ENCODE measurements at regions not wholly inside any gene's neighbourhood (a gene's known extent, or its start where the extent isn't known, plus 50 kb on each side); places are given as distances from the start of the nearest gene placed in this dataset.

DNA sequence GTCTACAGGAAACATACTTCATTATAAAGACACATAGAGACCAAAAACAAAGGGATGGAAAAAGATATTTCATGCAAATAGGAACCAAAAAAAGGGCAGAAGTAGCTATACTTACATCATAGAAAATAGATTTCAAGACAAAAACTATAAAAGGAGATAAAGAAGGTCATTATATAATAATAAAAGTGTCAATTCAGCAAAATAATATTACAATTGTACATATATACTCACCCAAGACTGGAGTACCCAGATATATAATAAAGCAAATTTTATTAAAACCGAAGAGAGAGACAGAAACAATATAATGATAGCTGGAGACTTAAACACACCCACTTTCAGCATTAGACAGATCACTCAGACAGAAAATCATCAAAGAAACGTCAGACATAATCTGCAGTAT, 546.3 kb downstream of the PRDM9 start:
- 40% methylated on average over 1 of the region's 2 CpGs for WGBS (ENCODE audit: insufficient coverage)
- Histone ChIP-seq H3K27me3 (replicated peaks in 1 of 2; ENCODE audit: control insufficient read depth in 2 of 2, extremely low read depth in 1 of 2, insufficient read depth in 2 of 2, low read length in 1 of 2) (no peaks in the 10 kb centered on the region), H3K27ac (ENCODE audit: low read length) (no peak overlapping the region), H3K4me3 (ENCODE audit: control insufficient read depth in 1 of 2, extremely low read depth in 1 of 2, low read length in 1 of 2) (no peak overlapping the region), H3K9me3 (peaks cover 2% of the 10 kb centered on the region), H3K4me1 (ENCODE audit: control insufficient read depth in 1 of 2, extremely low read depth in 1 of 2, insufficient read depth in 2 of 2, low read length in 2 of 2) (no peaks in the 10 kb centered on the region), H3K36me3 (ENCODE audit: control insufficient read depth in 2 of 2, extremely low read depth in 1 of 2, insufficient read depth in 1 of 2, low read length in 1 of 2) (no peaks in the 10 kb centered on the region)
- no peaks in the 10 kb centered on the region for H3K4me1 Mint-ChIP-seq
- no peak overlapping the region for H3K4me3 Mint-ChIP-seq
- H3K27me3 Mint-ChIP-seq, result no peaks in the 10 kb centered on the region
- peaks cover 17 to 65% (median 36%) of the 10 kb centered on the region in 3 donors for H3K9me3 Mint-ChIP-seq
- ATAC-seq (replicated peaks in 1 of 4) (no peak), DNase-seq (no peak)
- POLR2A ChIA-PET, result no interaction called here
- H3K36me3 Mint-ChIP-seq, result no peaks in the 10 kb centered on the region
- CTCF ChIA-PET, result no interaction called here
- no peak overlapping the region for H3K27ac Mint-ChIP-seq

DNA sequence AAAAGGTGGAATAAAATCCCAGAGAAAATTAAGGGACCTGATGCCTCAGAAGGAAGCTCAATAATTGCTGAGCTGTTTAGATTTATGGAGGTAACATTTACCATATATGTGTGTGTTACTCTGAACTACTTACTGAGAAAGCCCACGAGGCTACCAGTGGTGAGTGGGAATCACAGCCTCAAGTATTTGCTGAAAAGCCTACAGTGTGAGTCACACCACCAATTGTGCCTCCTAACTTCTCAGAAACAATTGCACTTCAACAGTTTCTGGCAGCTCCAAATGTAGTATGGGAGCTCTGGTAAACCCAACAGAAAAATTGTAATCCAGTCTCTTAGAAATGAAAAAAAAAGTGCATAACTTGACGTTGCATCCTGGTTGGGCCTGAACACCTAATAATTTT, 551.6 kb downstream of the PRDM9 start:
- H3K9me3 ChIP-seq, result no peaks in the 10 kb centered on the region
- Mint-ChIP-seq H3K27ac (no peak overlapping the region), H3K4me1 (no peaks in the 10 kb centered on the region), H3K27me3 (no peaks in the 10 kb centered on the region), H3K36me3 (no peaks in the 10 kb centered on the region), H3K9me3 (peaks cover 0 to 38% (median 24%) of the 10 kb centered on the region in 3 donors), H3K4me3 (no peak overlapping the region)
- H3K27ac ChIP-seq (ENCODE audit: low read length), result no peak overlapping the region
- H3K4me1 ChIP-seq (ENCODE audit: control insufficient read depth in 1 of 2, extremely low read depth in 1 of 2, insufficient read depth in 2 of 2, low read length in 2 of 2), result no peaks in the 10 kb centered on the region
- 83% methylated on average over 1 of the region's 2 CpGs for WGBS (ENCODE audit: insufficient coverage)
- CTCF ChIA-PET, result no interaction called here
- ATAC-seq (replicated peaks in 1 of 4) (no peak), DNase-seq (no peak)
- no peaks in the 10 kb centered on the region for H3K27me3 ChIP-seq (replicated peaks in 1 of 2; ENCODE audit: control insufficient read depth in 2 of 2, extremely low read depth in 1 of 2, insufficient read depth in 2 of 2, low read length in 1 of 2)
- POLR2A ChIA-PET, result interaction anchor here in 1 of 2 donors (0.7 kb wide), 1 partner anchor 1334 kb away, joined by 3 read pairs; no protein-coding TSS in a partner anchor
- no peak overlapping the region for H3K4me3 ChIP-seq (ENCODE audit: control insufficient read depth in 1 of 2, extremely low read depth in 1 of 2, low read length in 1 of 2)
- H3K36me3 ChIP-seq (ENCODE audit: control insufficient read depth in 2 of 2, extremely low read depth in 1 of 2, insufficient read depth in 1 of 2, low read length in 1 of 2), result no peaks in the 10 kb centered on the region

DNA sequence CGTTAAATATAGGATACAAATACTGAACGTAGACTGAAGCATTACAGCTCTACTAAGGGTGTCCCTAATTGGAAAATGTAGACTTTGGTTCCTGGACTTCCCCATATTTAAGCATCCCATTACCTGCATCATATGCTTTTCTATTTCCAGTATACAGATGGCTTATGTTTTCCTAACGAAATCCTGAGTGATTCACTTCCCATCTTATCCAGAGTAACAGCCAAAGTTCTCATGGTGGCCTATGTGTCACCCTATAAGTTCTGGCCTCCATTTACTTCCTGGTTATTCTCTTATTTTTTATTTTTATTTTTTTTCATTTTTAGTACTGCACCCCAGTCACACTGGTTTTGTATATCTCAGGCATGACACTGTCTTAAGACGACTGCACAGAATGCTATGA, 552.3 kb downstream of the PRDM9 start:
- CTCF ChIA-PET, result interaction anchor here in 1 of 2 donors (0.6 kb wide), 1 partner anchor 36 kb away, joined by 11 read pairs; no protein-coding TSS in a partner anchor

GRCh38 chr5:24065779-24066178, 558.4 kb downstream of the PRDM9 start:
- no peak for ATAC-seq (replicated peaks in 1 of 4)
- DNase-seq, result no peak
- Histone ChIP-seq H3K27ac (ENCODE audit: low read length) (no peak overlapping the region), H3K4me3 (ENCODE audit: control insufficient read depth in 1 of 2, extremely low read depth in 1 of 2, low read length in 1 of 2) (no peak overlapping the region), H3K27me3 (replicated peaks in 1 of 2; ENCODE audit: control insufficient read depth in 2 of 2, extremely low read depth in 1 of 2, insufficient read depth in 2 of 2, low read length in 1 of 2) (no peaks in the 10 kb centered on the region), H3K9me3 (peaks cover 7% of the 10 kb centered on the region), H3K36me3 (ENCODE audit: control insufficient read depth in 2 of 2, extremely low read depth in 1 of 2, insufficient read depth in 1 of 2, low read length in 1 of 2) (no peaks in the 10 kb centered on the region), H3K4me1 (ENCODE audit: control insufficient read depth in 1 of 2, extremely low read depth in 1 of 2, insufficient read depth in 2 of 2, low read length in 2 of 2) (no peaks in the 10 kb centered on the region)
- Mint-ChIP-seq H3K4me1 (no peaks in the 10 kb centered on the region), H3K4me3 (no peak overlapping the region), H3K36me3 (no peaks in the 10 kb centered on the region), H3K27me3 (no peaks in the 10 kb centered on the region), H3K9me3 (peaks cover 11 to 31% (median 27%) of the 10 kb centered on the region in 3 donors), H3K27ac (no peak overlapping the region)
- CTCF ChIA-PET, result no interaction called here
- POLR2A ChIA-PET, result no interaction called here
- no CpG with 5 or more reads among the region's 4 CpGs for WGBS (ENCODE audit: insufficient coverage)

More for the DNA sequence above, 552.3 kb downstream of the PRDM9 start:
- POLR2A ChIA-PET, result no interaction called here
- Mint-ChIP-seq H3K27ac (no peak overlapping the region), H3K36me3 (no peaks in the 10 kb centered on the region), H3K4me1 (no peaks in the 10 kb centered on the region), H3K27me3 (no peaks in the 10 kb centered on the region), H3K4me3 (no peak overlapping the region), H3K9me3 (peaks cover 0 to 38% (median 23%) of the 10 kb centered on the region in 3 donors)
- Histone ChIP-seq H3K9me3 (no peaks in the 10 kb centered on the region), H3K27me3 (replicated peaks in 1 of 2; ENCODE audit: control insufficient read depth in 2 of 2, extremely low read depth in 1 of 2, insufficient read depth in 2 of 2, low read length in 1 of 2) (no peaks in the 10 kb centered on the region), H3K4me3 (ENCODE audit: control insufficient read depth in 1 of 2, extremely low read depth in 1 of 2, low read length in 1 of 2) (no peak overlapping the region), H3K4me1 (ENCODE audit: control insufficient read depth in 1 of 2, extremely low read depth in 1 of 2, insufficient read depth in 2 of 2, low read length in 2 of 2) (no peaks in the 10 kb centered on the region), H3K27ac (ENCODE audit: low read length) (no peak overlapping the region), H3K36me3 (ENCODE audit: control insufficient read depth in 2 of 2, extremely low read depth in 1 of 2, insufficient read depth in 1 of 2, low read length in 1 of 2) (no peaks in the 10 kb centered on the region)
- DNase-seq (no peak), ATAC-seq (replicated peaks in 1 of 4) (no peak)
- WGBS (ENCODE audit: insufficient coverage), result no CpG with 5 or more reads among the region's 4 CpGs

DNA sequence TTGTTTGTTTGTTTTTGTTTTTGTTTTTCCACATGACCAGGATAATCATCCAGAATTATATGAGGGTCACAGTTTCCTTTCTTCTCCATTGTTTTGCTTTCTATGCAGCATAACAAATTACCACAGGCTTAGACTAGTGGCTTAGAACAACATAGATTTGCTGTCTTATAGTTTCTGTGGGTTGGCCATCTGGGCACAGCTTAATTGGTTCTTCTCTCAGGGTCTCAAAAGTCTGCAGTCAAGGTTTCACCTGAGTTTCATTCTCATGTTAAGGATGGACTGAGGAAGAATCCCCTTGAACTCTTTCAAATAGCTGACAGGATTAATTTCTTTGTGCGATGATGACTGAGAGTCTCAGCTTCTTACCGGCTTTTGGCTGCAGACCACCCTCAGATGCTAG, 559.8 kb downstream of the PRDM9 start:
- WGBS (ENCODE audit: insufficient coverage), result 92% methylated on average over 2 of the region's 2 CpGs
- no peaks in the 10 kb centered on the region for H3K4me1 ChIP-seq (ENCODE audit: control insufficient read depth in 1 of 2, extremely low read depth in 1 of 2, insufficient read depth in 2 of 2, low read length in 2 of 2)
- H3K4me3 ChIP-seq (ENCODE audit: control insufficient read depth in 1 of 2, extremely low read depth in 1 of 2, low read length in 1 of 2), result no peak overlapping the region
- Mint-ChIP-seq H3K9me3 (peaks cover 11 to 26% (median 22%) of the 10 kb centered on the region in 3 donors), H3K4me3 (no peak overlapping the region), H3K27me3 (no peaks in the 10 kb centered on the region), H3K36me3 (no peaks in the 10 kb centered on the region), H3K4me1 (no peaks in the 10 kb centered on the region), H3K27ac (no peak overlapping the region)
- ATAC-seq (replicated peaks in 1 of 4) (no peak), DNase-seq (no peak)
- H3K27ac ChIP-seq (ENCODE audit: low read length), result no peak overlapping the region
- ChIA-PET POLR2A (no interaction called here), CTCF (no interaction called here)
- H3K36me3 ChIP-seq (ENCODE audit: control insufficient read depth in 2 of 2, extremely low read depth in 1 of 2, insufficient read depth in 1 of 2, low read length in 1 of 2), result no peaks in the 10 kb centered on the region
- peaks cover 7% of the 10 kb centered on the region for H3K9me3 ChIP-seq
- H3K27me3 ChIP-seq (replicated peaks in 1 of 2; ENCODE audit: control insufficient read depth in 2 of 2, extremely low read depth in 1 of 2, insufficient read depth in 2 of 2, low read length in 1 of 2), result no peaks in the 10 kb centered on the region

DNA sequence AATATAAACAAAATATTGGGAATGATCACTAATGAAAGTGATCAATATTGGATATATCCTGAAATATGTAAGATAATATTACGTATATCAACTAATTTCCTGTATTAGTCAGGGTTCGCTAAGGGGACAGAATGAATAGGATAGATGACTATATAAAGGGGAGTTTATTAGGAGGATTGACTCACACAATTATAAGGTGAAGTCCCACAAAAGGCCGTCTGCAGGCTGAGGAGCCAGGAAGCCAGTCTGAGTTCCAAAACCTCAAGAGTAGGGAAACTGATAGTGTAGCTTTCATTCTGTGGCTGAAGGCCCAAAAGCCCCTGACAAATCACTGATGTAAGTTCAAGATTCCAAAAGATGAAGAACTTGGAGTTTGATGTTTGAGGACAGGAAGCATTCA, 561.1 kb downstream of the PRDM9 start:
- H3K27me3 ChIP-seq (replicated peaks in 1 of 2; ENCODE audit: control insufficient read depth in 2 of 2, extremely low read depth in 1 of 2, insufficient read depth in 2 of 2, low read length in 1 of 2), result no peaks in the 10 kb centered on the region
- no peak for DNase-seq
- 60% methylated on average over 1 of the region's 3 CpGs for WGBS (ENCODE audit: insufficient coverage)
- CTCF ChIA-PET, result no interaction called here
- Mint-ChIP-seq H3K4me1 (no peaks in the 10 kb centered on the region), H3K4me3 (no peak overlapping the region), H3K36me3 (no peaks in the 10 kb centered on the region), H3K9me3 (peaks cover 11 to 32% (median 22%) of the 10 kb centered on the region in 3 donors), H3K27me3 (no peaks in the 10 kb centered on the region), H3K27ac (no peak overlapping the region)
- no peaks in the 10 kb centered on the region for H3K36me3 ChIP-seq (ENCODE audit: control insufficient read depth in 2 of 2, extremely low read depth in 1 of 2, insufficient read depth in 1 of 2, low read length in 1 of 2)
- H3K4me3 ChIP-seq (ENCODE audit: control insufficient read depth in 1 of 2, extremely low read depth in 1 of 2, low read length in 1 of 2), result no peak overlapping the region
- no peak overlapping the region for H3K27ac ChIP-seq (ENCODE audit: low read length)
- no peaks in the 10 kb centered on the region for H3K4me1 ChIP-seq (ENCODE audit: control insufficient read depth in 1 of 2, extremely low read depth in 1 of 2, insufficient read depth in 2 of 2, low read length in 2 of 2)
- POLR2A ChIA-PET, result no interaction called here
- ATAC-seq (replicated peaks in 1 of 4), result no peak
- peaks cover 7% of the 10 kb centered on the region for H3K9me3 ChIP-seq

DNA sequence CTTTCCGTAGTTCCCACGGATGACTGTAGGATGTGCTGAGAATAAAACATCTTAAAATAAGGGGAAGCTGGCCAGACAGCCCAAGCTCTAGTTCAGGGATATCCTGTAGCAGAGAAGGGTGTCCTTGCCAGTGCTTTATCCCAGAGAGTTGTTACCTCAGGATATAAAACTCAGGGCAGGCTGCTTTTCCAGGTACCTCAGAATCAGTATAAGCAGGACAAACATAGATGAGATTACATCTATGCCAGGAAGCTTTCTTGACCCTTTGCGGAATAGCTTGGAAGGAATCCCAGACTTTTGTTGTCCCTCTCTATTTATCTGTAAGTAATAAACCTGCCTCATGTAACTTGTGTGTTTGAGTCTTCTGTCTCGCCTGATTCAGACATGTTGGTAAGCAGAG, 565.7 kb downstream of the PRDM9 start:
- POLR2A ChIA-PET, result interaction anchor here in 1 of 2 donors (0.5 kb wide), 1 partner anchor 97 kb away, joined by 3 read pairs; no protein-coding TSS in a partner anchor
- Histone ChIP-seq H3K4me1 (ENCODE audit: control insufficient read depth in 1 of 2, extremely low read depth in 1 of 2, insufficient read depth in 2 of 2, low read length in 2 of 2) (no peaks in the 10 kb centered on the region), H3K4me3 (ENCODE audit: control insufficient read depth in 1 of 2, extremely low read depth in 1 of 2, low read length in 1 of 2) (no peak overlapping the region), H3K36me3 (ENCODE audit: control insufficient read depth in 2 of 2, extremely low read depth in 1 of 2, insufficient read depth in 1 of 2, low read length in 1 of 2) (no peaks in the 10 kb centered on the region), H3K9me3 (no peaks in the 10 kb centered on the region), H3K27me3 (replicated peaks in 1 of 2; ENCODE audit: control insufficient read depth in 2 of 2, extremely low read depth in 1 of 2, insufficient read depth in 2 of 2, low read length in 1 of 2) (no peaks in the 10 kb centered on the region), H3K27ac (ENCODE audit: low read length) (no peak overlapping the region)
- H3K9me3 Mint-ChIP-seq, result peaks cover 5 to 30% (median 23%) of the 10 kb centered on the region in 3 donors
- no peak for ATAC-seq (replicated peaks in 1 of 4)
- no peaks in the 10 kb centered on the region for H3K36me3 Mint-ChIP-seq
- H3K4me1 Mint-ChIP-seq, result no peaks in the 10 kb centered on the region
- no peak overlapping the region for H3K27ac Mint-ChIP-seq
- no peak overlapping the region for H3K4me3 Mint-ChIP-seq
- no CpG with 5 or more reads among the region's 4 CpGs for WGBS (ENCODE audit: insufficient coverage)
- DNase-seq, result no peak
- CTCF ChIA-PET, result no interaction called here
- no peaks in the 10 kb centered on the region for H3K27me3 Mint-ChIP-seq
